ENCODE measurements at regions not wholly inside any gene's neighbourhood (a gene's known extent, or its start where the extent isn't known, plus 50 kb on each side); places are given as distances from the start of the nearest gene placed in this dataset.

GRCh38 chr13:44268980-44269379 is 104.6 kb upstream of the SERP2 start:
- TF ChIP-seq POLR2AphosphoS5 (IDR thresholded peaks at IDR 0.05; ENCODE audit: low read depth) (no peak), CTCF (conservative IDR thresholded peaks at IDR 0.05; ENCODE audit: low read depth in 2 of 2) (no peak), EZH2phosphoT487 (IDR thresholded peaks at IDR 0.05; ENCODE audit: unreplicated experiment) (no peak), EZH2 (IDR thresholded peaks at IDR 0.05; ENCODE audit: low read depth, unreplicated experiment) (no peak)
